ENCODE measurements at regions not wholly inside any gene's neighbourhood (a gene's known extent, or its start where the extent isn't known, plus 50 kb on each side); places are given as distances from the start of the nearest gene placed in this dataset.
A peak's percentile ranks its signal among the peaks of the same experiment; 100 is the strongest.

- no peak for DNase-seq (ENCODE audit: low read depth)
- no peak for TF ChIP-seq CTCF (IDR thresholded peaks at IDR 0.05; ENCODE audit: control insufficient read depth, insufficient read depth, low read depth, low read length, missing control alignments)
- H3K4me3 ChIP-seq (ENCODE audit: control insufficient read depth, low read depth, low read length): peak overlapping the region; percentile 19
Measured at GRCh38 chr12:127383281-127383680, 883.7 kb upstream of the TMEM132C start.

- no peak for DNase-seq (ENCODE audit: low read depth)
- TF ChIP-seq CTCF (IDR thresholded peaks at IDR 0.05; ENCODE audit: control insufficient read depth, insufficient read depth, low read depth, low read length, missing control alignments): no peak
Measured at GRCh38 chr12:127386723-127387122, 880.2 kb upstream of the TMEM132C start.

GRCh38 chr12:127388985-127389384 lies 878.0 kb upstream of the TMEM132C start:
- TF ChIP-seq CTCF (IDR thresholded peaks at IDR 0.05; ENCODE audit: control insufficient read depth, insufficient read depth, low read depth, low read length, missing control alignments): no peak
- H3K4me3 ChIP-seq (ENCODE audit: control insufficient read depth, low read depth, low read length): no peak overlapping the region
- no peak for DNase-seq (ENCODE audit: low read depth)

More at GRCh38 chr12:127386723-127387122, 880.2 kb upstream of the TMEM132C start:
- H3K4me3 ChIP-seq (ENCODE audit: control insufficient read depth, low read depth, low read length): no peak overlapping the region

GRCh38 chr12:127389923-127390322 lies 877.0 kb upstream of the TMEM132C start:
- no peak overlapping the region for H3K4me3 ChIP-seq (ENCODE audit: control insufficient read depth, low read depth, low read length)
- DNase-seq (ENCODE audit: low read depth): peak; percentile 48
- no peak for TF ChIP-seq CTCF (IDR thresholded peaks at IDR 0.05; ENCODE audit: control insufficient read depth, insufficient read depth, low read depth, low read length, missing control alignments)

- TF ChIP-seq CTCF (IDR thresholded peaks at IDR 0.05; ENCODE audit: control insufficient read depth, insufficient read depth, low read depth, low read length, missing control alignments): no peak
- H3K4me3 ChIP-seq (ENCODE audit: control insufficient read depth, low read depth, low read length): no peak overlapping the region
- DNase-seq (ENCODE audit: low read depth): no peak
Measured at GRCh38 chr12:127393465-127393864, 873.5 kb upstream of the TMEM132C start.

GRCh38 chr12:127393896-127394295 lies 873.1 kb upstream of the TMEM132C start:
- peak; percentile 51 for DNase-seq (ENCODE audit: low read depth)
- H3K4me3 ChIP-seq (ENCODE audit: control insufficient read depth, low read depth, low read length): no peak overlapping the region
- TF ChIP-seq CTCF (IDR thresholded peaks at IDR 0.05; ENCODE audit: control insufficient read depth, insufficient read depth, low read depth, low read length, missing control alignments): no peak

GRCh38 chr12:127396734-127397133 lies 870.2 kb upstream of the TMEM132C start:
- TF ChIP-seq CTCF (IDR thresholded peaks at IDR 0.05; ENCODE audit: control insufficient read depth, insufficient read depth, low read depth, low read length, missing control alignments): no peak
- H3K4me3 ChIP-seq (ENCODE audit: control insufficient read depth, low read depth, low read length): no peak overlapping the region
- no peak for DNase-seq (ENCODE audit: low read depth)
